ENCODE measurements at regions not wholly inside any gene's neighbourhood (a gene's known extent, or its start where the extent isn't known, plus 50 kb on each side); places are given as distances from the start of the nearest gene placed in this dataset.

DNA sequence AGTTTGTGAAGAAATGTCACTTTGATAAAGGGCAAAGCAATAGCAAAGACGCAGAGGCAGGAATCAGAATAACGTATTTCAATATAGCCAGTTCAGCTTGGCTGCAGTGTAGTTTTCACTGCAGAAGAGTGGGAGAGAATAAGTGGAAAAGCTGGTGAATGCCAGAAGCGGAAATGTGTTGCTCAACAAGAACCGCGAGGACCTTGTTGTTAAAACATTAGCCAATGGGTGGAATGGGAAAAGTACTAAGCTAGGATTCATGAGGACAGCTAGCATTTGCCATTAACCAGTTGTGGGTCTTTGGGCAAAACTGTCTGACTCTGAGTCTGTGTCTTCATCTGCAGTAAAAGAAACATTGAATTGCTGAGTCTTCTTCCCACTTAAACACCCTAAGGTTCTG, 292.9 kb upstream of the GRIP1 start:
- no peak for TF ChIP-seq POLR2A (IDR thresholded peaks at IDR 0.05)
- TF ChIP-seq CTCF (IDR thresholded peaks at IDR 0.05): no peak
- TF ChIP-seq POLR2AphosphoS5 (IDR thresholded peaks at IDR 0.05): no peak
- TF ChIP-seq EP300 (IDR thresholded peaks at IDR 0.05): no peak
- intact Hi-C loops (cut with DNase I; ENCODE audit: low total_unique reads): no loop called here
- no peaks in the 10 kb centered on the region for H3K4me1 ChIP-seq
- WGBS, 5 donors: 80 to 93% (median 88%) methylated on average over 5 of the region's 5 CpGs
- H3K27ac ChIP-seq: no peak overlapping the region
- no peaks in the 10 kb centered on the region for H3K36me3 ChIP-seq
- no peaks in the 10 kb centered on the region for H3K9me3 ChIP-seq
- no peak for DNase-seq
- H3K27me3 ChIP-seq: no peaks in the 10 kb centered on the region
- no peak overlapping the region for H3K4me3 ChIP-seq

GRCh38 chr12:66976526-66976925, 292.6 kb upstream of the CAND1 start:
- DNase-seq: no peak
- H3K9me3 ChIP-seq: no peaks in the 10 kb centered on the region
- no peak overlapping the region for H3K27ac ChIP-seq
- H3K36me3 ChIP-seq: no peaks in the 10 kb centered on the region
- no peaks in the 10 kb centered on the region for H3K4me1 ChIP-seq
- TF ChIP-seq POLR2A (IDR thresholded peaks at IDR 0.05): no peak
- intact Hi-C loops (cut with DNase I; ENCODE audit: low total_unique reads): no loop called here
- H3K27me3 ChIP-seq: no peaks in the 10 kb centered on the region
- no peak overlapping the region for H3K4me3 ChIP-seq

DNA sequence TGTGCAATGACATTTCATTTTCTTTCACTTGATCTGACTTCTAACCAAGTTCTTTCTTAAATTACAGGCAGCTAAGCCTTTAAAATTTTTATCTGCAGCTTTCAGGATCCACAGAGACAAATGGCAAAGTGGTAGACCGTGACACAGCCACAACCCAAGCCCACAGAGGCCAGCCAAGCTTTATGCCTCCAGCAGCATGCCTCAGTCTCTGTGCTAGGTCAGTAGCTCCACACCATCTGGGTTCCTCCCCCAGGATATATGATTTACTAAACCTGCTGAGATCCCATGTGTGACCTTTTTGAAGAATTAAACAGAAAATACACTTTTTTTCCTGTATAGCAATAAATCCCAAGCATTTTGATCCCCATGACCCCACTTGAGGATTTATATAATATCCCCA, 290.4 kb upstream of the CAND1 start:
- no peaks in the 10 kb centered on the region for H3K27me3 ChIP-seq
- no peaks in the 10 kb centered on the region for H3K9me3 ChIP-seq
- DNase-seq: no peak
- WGBS, 5 donors: 50 to 77% (median 56%) methylated on average over 1 of the region's 1 CpG
- intact Hi-C loops (cut with DNase I; ENCODE audit: low total_unique reads): no loop called here
- H3K27ac ChIP-seq: no peak overlapping the region
- H3K4me1 ChIP-seq: no peaks in the 10 kb centered on the region
- H3K4me3 ChIP-seq: no peak overlapping the region
- no peak for TF ChIP-seq POLR2A (IDR thresholded peaks at IDR 0.05)
- no peak for TF ChIP-seq EP300 (IDR thresholded peaks at IDR 0.05)
- TF ChIP-seq CTCF (IDR thresholded peaks at IDR 0.05): no peak
- no peak for TF ChIP-seq POLR2AphosphoS5 (IDR thresholded peaks at IDR 0.05)
- H3K36me3 ChIP-seq: no peaks in the 10 kb centered on the region

DNA sequence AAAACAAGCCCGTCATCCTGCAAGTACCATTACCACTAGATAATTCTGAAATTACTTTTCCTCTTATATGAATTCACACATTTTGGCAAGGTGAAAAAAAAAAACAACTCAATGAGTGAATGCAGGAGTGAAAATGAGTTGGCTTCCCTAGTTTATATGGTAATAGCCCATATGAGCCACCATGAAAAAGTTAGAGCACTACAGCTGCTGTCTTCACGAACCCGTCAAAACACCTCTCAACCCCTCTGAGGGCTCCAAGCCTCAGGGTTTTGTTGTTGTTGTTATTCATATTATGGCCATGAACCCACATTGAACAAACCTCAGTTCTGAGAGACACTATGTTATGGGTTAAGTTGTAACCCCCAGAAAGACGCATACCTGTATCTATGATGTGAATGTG, 289.9 kb upstream of the CAND1 start:
- TF ChIP-seq CTCF (IDR thresholded peaks at IDR 0.05): no peak
- TF ChIP-seq POLR2AphosphoS5 (IDR thresholded peaks at IDR 0.05): no peak
- no peak for TF ChIP-seq POLR2A (IDR thresholded peaks at IDR 0.05)
- no peak for TF ChIP-seq EP300 (IDR thresholded peaks at IDR 0.05)
- Histone ChIP-seq H3K27me3 (no peaks in the 10 kb centered on the region), H3K36me3 (no peaks in the 10 kb centered on the region), H3K27ac (no peak overlapping the region), H3K4me1 (no peaks in the 10 kb centered on the region), H3K4me3 (no peak overlapping the region), H3K9me3 (no peaks in the 10 kb centered on the region)
- intact Hi-C loops (cut with DNase I; ENCODE audit: low total_unique reads): no loop called here
- no peak for DNase-seq
- WGBS, 5 donors: 85 to 90% (median 88%) methylated on average over 4 of the region's 4 CpGs

DNA sequence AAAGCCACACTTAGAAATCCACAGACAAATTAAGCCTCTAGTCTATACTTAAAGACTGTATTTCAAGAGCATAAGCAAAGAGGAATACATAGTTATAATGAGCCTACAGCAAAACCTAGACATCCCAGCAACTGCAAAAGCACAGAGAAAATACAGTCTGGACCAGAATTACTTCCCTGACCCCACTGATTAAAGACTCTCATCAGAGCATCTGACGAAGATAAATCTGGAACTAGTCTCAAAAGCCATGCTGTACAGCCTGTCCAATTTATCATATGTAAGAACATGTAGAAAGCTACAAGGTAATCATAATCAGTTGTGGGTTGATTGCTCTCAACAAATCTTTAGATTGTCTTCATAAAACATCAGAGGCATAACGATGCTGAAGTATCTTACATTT, 285.1 kb upstream of the CAND1 start:
- H3K27me3 ChIP-seq: no peaks in the 10 kb centered on the region
- H3K27ac ChIP-seq: no peak overlapping the region
- intact Hi-C loops (cut with DNase I; ENCODE audit: low total_unique reads): no loop called here
- TF ChIP-seq EP300 (IDR thresholded peaks at IDR 0.05): no peak
- TF ChIP-seq POLR2AphosphoS5 (IDR thresholded peaks at IDR 0.05): no peak
- no peak for TF ChIP-seq POLR2A (IDR thresholded peaks at IDR 0.05)
- TF ChIP-seq CTCF (IDR thresholded peaks at IDR 0.05): no peak
- H3K36me3 ChIP-seq: no peaks in the 10 kb centered on the region
- DNase-seq: no peak
- H3K9me3 ChIP-seq: no peaks in the 10 kb centered on the region
- no peaks in the 10 kb centered on the region for H3K4me1 ChIP-seq
- no peak overlapping the region for H3K4me3 ChIP-seq
- 85 to 97% (median 93%) methylated on average over 2 of the region's 2 CpGs for WGBS, 5 donors

Data from stomach (tissue), 8 donors.